Calu3 (cell line): ENCODE measurements at regions not wholly inside any gene's neighbourhood (a gene's known extent, or its start where the extent isn't known, plus 50 kb on each side); places are given as distances from the start of the nearest gene placed in this dataset.

Experiments
- BruUV-seq: library from RNA; stranded (reverse); fragments of 400-500 nt; replicated peaks from 2 replicates; lab custom pipeline; 2021; lab: Mats Ljungman, UMichigan
- CTCF ChIA-PET: fragments of 300-600 bp; sonication (Branson Sonifier 250); formaldehyde crosslinking; loops from one replicate; lab custom pipeline; 2022; ENCODE audit warnings: antibody characterized with exemption; lab: Charles Lee
- DNase-seq: peaks from one replicate; pipeline ENCODE4 v3.0.0; 2022
- H3K27ac Mint-ChIP-seq: one replicate; pipeline ENCODE4 v1.8.0; 2022; ENCODE audit warnings: mixed read lengths; ENCODE audit not compliant: unreplicated experiment
- H3K27me3 Mint-ChIP-seq: one replicate; pipeline ENCODE4 v1.8.0; 2022; ENCODE audit warnings: mixed read lengths; ENCODE audit not compliant: unreplicated experiment
- H3K36me3 Mint-ChIP-seq: one replicate; pipeline ENCODE4 v1.8.0; 2022; ENCODE audit warnings: mild to moderate bottlenecking, moderate library complexity, mixed read lengths; ENCODE audit not compliant: insufficient read depth, unreplicated experiment
- H3K4me1 Mint-ChIP-seq: one replicate; pipeline ENCODE4 v1.8.0; 2022; ENCODE audit warnings: mild to moderate bottlenecking, low read depth, mixed read lengths; ENCODE audit not compliant: unreplicated experiment
- H3K4me3 Mint-ChIP-seq: one replicate; pipeline ENCODE4 v1.8.0; 2022; ENCODE audit warnings: mild to moderate bottlenecking, low read depth, moderate library complexity, mixed read lengths; ENCODE audit not compliant: unreplicated experiment
- H3K9me3 Mint-ChIP-seq: one replicate; pipeline ENCODE4 v1.8.0; 2022; ENCODE audit warnings: low read depth, mixed read lengths; ENCODE audit not compliant: unreplicated experiment
- CTCF ChIP-seq: fragments of 200-600 bp; IDR thresholded peaks from one replicate; pipeline ENCODE4 v1.8.0; 2022; ENCODE audit warnings: antibody characterized with exemption; ENCODE audit not compliant: unreplicated experiment
- intact Hi-C: fragments of 100-400 bp; cut with micrococcal nuclease; formaldehyde crosslinking; loops from one replicate; pipeline ENCODE4 v1.10.0; 2022; ENCODE audit not compliant: unreplicated experiment

- Mint-ChIP-seq H3K4me3 (no peak overlapping the region), H3K27me3 (peaks cover 36% of the 10 kb centered on the region), H3K9me3 (peaks cover 2% of the 10 kb centered on the region), H3K27ac (no peak overlapping the region), H3K36me3 (no peaks in the 10 kb centered on the region), H3K4me1 (no peaks in the 10 kb centered on the region)
- CTCF ChIA-PET: no interaction called here
- TF ChIP-seq CTCF: no peak
- BruUV-seq: no TSS peak
- no peak for DNase-seq
- intact Hi-C loops: no loop called here
These were observed 208.1 kb upstream of the CDYL start for GRCh38 chr6:4568138-4568537.

- Mint-ChIP-seq H3K27me3 (peaks cover 44% of the 10 kb centered on the region), H3K4me1 (no peaks in the 10 kb centered on the region), H3K27ac (no peak overlapping the region), H3K9me3 (peaks cover 2% of the 10 kb centered on the region), H3K36me3 (no peaks in the 10 kb centered on the region), H3K4me3 (no peak overlapping the region)
- no TSS peak for BruUV-seq
- TF ChIP-seq CTCF: no peak
- DNase-seq: no peak
- intact Hi-C loops: no loop called here
- CTCF ChIA-PET: interaction anchor here (0.6 kb wide), 1 partner anchor 18 kb away, joined by 4 read pairs; no protein-coding TSS in a partner anchor
These were observed 209.1 kb upstream of the CDYL start for GRCh38 chr6:4567141-4567540.

GRCh38 chr6:4565301-4566250 lies 210.6 kb upstream of the CDYL start:
- Mint-ChIP-seq H3K4me1 (no peaks in the 10 kb centered on the region), H3K27ac (no peak overlapping the region), H3K9me3 (no peaks in the 10 kb centered on the region), H3K4me3 (no peak overlapping the region), H3K27me3 (peaks cover 52% of the 10 kb centered on the region), H3K36me3 (no peaks in the 10 kb centered on the region)
- intact Hi-C loops: no loop called here
- BruUV-seq: no TSS peak
- DNase-seq: no peak
- CTCF ChIA-PET: no interaction called here
- TF ChIP-seq CTCF: no peak

GRCh38 chr6:4564801-4565271 lies 211.4 kb upstream of the CDYL start:
- no peaks in the 10 kb centered on the region for H3K36me3 Mint-ChIP-seq
- no peak for DNase-seq
- no TSS peak for BruUV-seq
- no peaks in the 10 kb centered on the region for H3K4me1 Mint-ChIP-seq
- H3K27me3 Mint-ChIP-seq: peaks cover 58% of the 10 kb centered on the region
- no peaks in the 10 kb centered on the region for H3K9me3 Mint-ChIP-seq
- CTCF ChIA-PET: interaction anchor here (0.7 kb wide), 1 partner anchor 217 kb away, joined by 7 read pairs; no protein-coding TSS in a partner anchor
- no peak overlapping the region for H3K4me3 Mint-ChIP-seq
- H3K27ac Mint-ChIP-seq: no peak overlapping the region
- intact Hi-C loops: no loop called here
- no peak for TF ChIP-seq CTCF
